Activated T-cell treated with anti-CD3 and anti-CD28 coated beads, Interleukin-2, amount 50 U/mL, for 48 hours (primary cell): ENCODE measurements at regions not wholly inside any gene's neighbourhood (a gene's known extent, or its start where the extent isn't known, plus 50 kb on each side); places are given as distances from the start of the nearest gene placed in this dataset.

ENCODE experiments used
- DNase-seq, 2 experiments: peaks; one replicate each; pipeline ENCODE4 v3.0.0-alpha.2; 2020

DNA sequence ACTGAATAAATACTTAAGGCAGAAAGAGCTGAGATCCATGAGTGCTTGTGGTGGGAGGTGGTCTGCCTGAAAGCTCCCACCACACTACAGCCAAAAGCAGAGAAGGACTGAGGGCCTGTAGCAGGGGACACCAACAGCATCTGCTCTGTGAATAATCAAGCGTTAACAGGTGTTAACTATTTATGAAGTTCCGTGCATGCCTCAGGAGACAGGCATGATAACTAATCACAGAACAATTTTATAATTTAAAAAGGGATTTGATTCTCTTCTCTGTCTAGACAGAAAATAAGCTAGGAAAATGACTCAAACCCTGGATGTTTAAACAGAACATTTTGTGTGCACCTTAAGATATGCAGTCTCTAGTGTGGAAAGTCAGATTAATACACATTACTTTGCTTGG is 61.5 kb upstream of the GHITM start:
- DNase-seq: no peak

- no peak for DNase-seq
Measured at GRCh38 chr10:84078771-84079170, 60.5 kb upstream of the GHITM start.

GRCh38 chr10:84084342-84084741 is 55.0 kb upstream of the GHITM start:
- no peak for DNase-seq

DNA sequence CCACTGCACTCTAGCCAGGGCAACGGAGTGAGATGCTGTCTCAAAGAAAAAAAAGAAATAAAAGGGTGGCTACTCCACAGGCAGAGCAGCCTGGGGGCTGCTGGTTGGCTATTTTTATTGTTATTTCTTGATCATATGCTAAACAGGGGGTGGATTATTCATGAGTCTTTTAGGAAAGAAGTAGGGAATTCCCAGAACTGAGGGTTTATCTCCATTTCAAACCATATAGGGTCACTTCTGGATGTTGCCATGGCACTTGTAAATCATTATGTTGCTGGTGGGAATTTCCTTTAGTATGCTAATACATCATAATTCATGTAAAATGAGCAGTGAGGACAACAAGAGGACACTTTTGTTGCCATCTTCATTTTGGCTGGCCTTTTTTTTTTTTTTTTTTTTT is 52.1 kb upstream of the GHITM start:
- DNase-seq: no peak

- no peak for DNase-seq
Measured at GRCh38 chr10:84088626-84089025, 50.7 kb upstream of the GHITM start.

DNA sequence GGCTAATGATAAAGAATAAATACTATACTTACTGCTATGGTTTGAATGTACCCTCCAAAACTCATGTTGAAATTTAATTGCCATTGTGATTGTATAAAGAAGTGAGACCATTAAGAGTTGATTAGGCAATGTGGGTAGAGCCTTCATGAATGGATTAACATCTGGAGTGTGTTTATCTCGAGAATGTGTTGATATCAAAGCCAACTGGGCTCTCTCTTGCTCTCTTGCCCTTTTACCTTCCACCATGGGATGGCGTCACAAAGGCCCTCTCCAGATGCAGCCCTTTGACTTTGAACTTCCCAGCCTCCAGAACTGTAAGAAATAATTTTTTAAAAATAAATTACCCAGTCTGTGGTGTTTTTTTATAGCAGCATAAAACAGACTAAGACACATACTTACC is 50.1 kb upstream of the GHITM start:
- no peak for DNase-seq
